Spleen (tissue), 7 donors: ENCODE measurements at regions not wholly inside any gene's neighbourhood (a gene's known extent, or its start where the extent isn't known, plus 50 kb on each side); places are given as distances from the start of the nearest gene placed in this dataset.

Source experiments
- CTCF ChIP-seq, 11 experiments: fragments of 200-600 bp in 7 of 11; fragments of 450-650 bp in 4 of 11; sonication (generic) in 4 of 11; IDR thresholded peaks in 8 of 11; conservative IDR thresholded peaks in 3 of 11; 1 replicate in 7 of 11; 2 replicates in 4 of 11; pipeline versions ENCODE4 v1.4.0 to v1.8.0; 2016 to 2021; ENCODE audit warnings: antibody characterized with exemption in 11 of 11, inconsistent platforms in 4 of 11, mild to moderate bottlenecking in 1 of 11
- POLR2A ChIP-seq, 3 donors: fragments of 450-650 bp; IDR thresholded peaks; one replicate each; pipeline ENCODE4 v1.5.1; 2017; ENCODE audit warnings: antibody characterized with exemption in 3 of 3, mild to moderate bottlenecking in 1 of 3
- POLR2AphosphoS5 ChIP-seq, 3 donors: sonication (generic); formaldehyde crosslinking; IDR thresholded peaks; one replicate each; pipeline ENCODE4 v1.5.1; 2017; ENCODE audit warnings: antibody characterized with exemption in 3 of 3
- donor health status: DM: no; HTN: no; CAD: no; lungs with moderate emphysema.
- donor health status: DM: no; HTN: no; CAD: no.
- donor health status: DM: no; HTN: no; CAD: no.

- TF ChIP-seq CTCF (IDR thresholded peaks at IDR 0.05 in 8 of 11, conservative IDR thresholded peaks at IDR 0.05 in 3 of 11) (no peak), POLR2AphosphoS5 (IDR thresholded peaks at IDR 0.05) (no peak), POLR2A (IDR thresholded peaks at IDR 0.05) (no peak)
Measured at GRCh38 chr6:91438570-91438969, 851.7 kb upstream of the MAP3K7 start.
